Ovary (tissue), 3 donors: ENCODE measurements at regions not wholly inside any gene's neighbourhood (a gene's known extent, or its start where the extent isn't known, plus 50 kb on each side); places are given as distances from the start of the nearest gene placed in this dataset.

Experiments
- EP300 ChIP-seq: sonication (generic); formaldehyde crosslinking; IDR thresholded peaks from one replicate; pipeline ENCODE4 v1.6.1; 2017; ENCODE audit warnings: antibody characterized with exemption
- POLR2A ChIP-seq: fragments of 450-650 bp; IDR thresholded peaks from one replicate; pipeline ENCODE4 v1.6.1; 2017; ENCODE audit warnings: antibody characterized with exemption, mild to moderate bottlenecking, moderate library complexity
- TF ChIP-seq, protein P1 (sequence below), 3 donors: fragments of 450-650 bp in 2 of 3; fragments of 200-600 bp in 1 of 3; IDR thresholded peaks; one replicate each; pipeline versions ENCODE4 v1.5.1 to v1.8.0; 2016 to 2022; ENCODE audit warnings: antibody characterized with exemption in 3 of 3, mild to moderate bottlenecking in 1 of 3
- donor health status: DM: no; HTN: no; CAD: no.

DNA sequence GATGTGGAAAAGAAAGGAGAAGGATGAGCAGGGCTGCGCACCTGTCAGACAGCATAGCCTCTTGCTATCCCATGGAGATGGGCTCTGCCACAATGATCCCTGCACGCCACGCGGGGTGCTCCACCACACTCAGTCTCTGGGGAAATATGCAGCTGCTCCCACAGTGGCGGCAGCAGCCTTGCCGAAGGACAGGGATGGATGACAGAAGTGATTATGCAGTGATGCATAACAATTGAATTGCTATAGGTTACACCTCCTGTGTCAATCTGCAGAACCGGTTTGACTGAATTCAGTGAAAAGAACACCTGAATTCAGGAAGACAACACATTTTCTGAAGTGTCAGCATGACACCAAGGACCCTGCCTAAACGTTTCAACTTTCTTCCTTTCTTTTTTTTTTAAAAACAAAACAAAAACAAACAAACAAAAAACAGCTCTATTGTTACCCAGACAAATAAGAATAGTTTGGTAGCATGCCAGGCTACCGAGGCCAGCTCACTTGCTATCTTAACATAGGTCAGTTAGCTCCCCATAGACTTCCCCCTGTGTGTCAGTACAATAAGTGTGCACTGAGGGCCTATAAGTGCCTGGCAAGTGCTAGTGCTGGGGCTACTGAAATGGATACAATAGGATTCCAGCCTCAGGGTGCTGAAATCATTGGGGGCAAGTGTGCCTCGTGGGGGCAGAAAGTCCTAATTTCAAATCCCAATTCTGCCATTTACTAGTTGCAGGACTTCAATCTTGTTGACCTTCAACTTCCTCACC is 127.6 kb upstream of the LMO4 start:
- TF ChIP-seq, protein P1, sequence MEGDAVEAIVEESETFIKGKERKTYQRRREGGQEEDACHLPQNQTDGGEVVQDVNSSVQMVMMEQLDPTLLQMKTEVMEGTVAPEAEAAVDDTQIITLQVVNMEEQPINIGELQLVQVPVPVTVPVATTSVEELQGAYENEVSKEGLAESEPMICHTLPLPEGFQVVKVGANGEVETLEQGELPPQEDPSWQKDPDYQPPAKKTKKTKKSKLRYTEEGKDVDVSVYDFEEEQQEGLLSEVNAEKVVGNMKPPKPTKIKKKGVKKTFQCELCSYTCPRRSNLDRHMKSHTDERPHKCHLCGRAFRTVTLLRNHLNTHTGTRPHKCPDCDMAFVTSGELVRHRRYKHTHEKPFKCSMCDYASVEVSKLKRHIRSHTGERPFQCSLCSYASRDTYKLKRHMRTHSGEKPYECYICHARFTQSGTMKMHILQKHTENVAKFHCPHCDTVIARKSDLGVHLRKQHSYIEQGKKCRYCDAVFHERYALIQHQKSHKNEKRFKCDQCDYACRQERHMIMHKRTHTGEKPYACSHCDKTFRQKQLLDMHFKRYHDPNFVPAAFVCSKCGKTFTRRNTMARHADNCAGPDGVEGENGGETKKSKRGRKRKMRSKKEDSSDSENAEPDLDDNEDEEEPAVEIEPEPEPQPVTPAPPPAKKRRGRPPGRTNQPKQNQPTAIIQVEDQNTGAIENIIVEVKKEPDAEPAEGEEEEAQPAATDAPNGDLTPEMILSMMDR (IDR thresholded peaks at IDR 0.05), result no peak
- no peak for TF ChIP-seq POLR2A
- no peak for TF ChIP-seq EP300
